Choroid plexus epithelial cell (primary cell): ENCODE measurements at regions not wholly inside any gene's neighbourhood (a gene's known extent, or its start where the extent isn't known, plus 50 kb on each side); places are given as distances from the start of the nearest gene placed in this dataset.
A peak's percentile ranks its signal among the peaks of the same experiment; 100 is the strongest.

Experiments
- DNase-seq: peaks from one replicate; pipeline ENCODE4 v3.0.0-alpha.2; 2010; ENCODE audit warnings: low read depth
- H3K4me3 ChIP-seq: 2 replicates; pipeline ENCODE4 v1.5.1; 2011; ENCODE audit warnings: low read depth, mild to moderate bottlenecking, control low read depth, low read length, moderate library complexity
- TF ChIP-seq, protein P1 (sequence below): conservative IDR thresholded peaks from 2 replicates; pipeline ENCODE4 v1.5.1; 2011; ENCODE audit warnings: low read depth, mild to moderate bottlenecking, control low read depth, inconsistent platforms, low read length, moderate library complexity

DNA sequence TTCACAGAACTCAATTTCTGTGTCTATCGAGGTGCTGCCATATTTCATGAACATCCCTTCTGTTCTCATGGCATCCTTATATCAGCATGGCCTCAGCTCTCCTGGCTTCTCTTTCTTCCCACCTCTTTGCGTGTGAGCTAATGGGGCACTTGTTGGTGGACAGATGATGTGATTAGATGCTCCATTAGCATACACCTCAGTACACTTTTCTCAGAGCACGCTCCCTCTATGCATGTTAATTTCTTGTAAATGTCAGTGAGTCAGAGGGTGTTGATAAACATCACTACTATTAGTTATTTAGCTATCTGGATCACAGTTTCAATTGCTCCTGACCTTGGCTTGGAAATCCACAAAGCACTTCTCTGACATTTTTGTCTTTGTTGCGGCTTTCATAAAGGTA, 159.4 kb downstream of the CD8B2 start:
- H3K4me3 ChIP-seq, result no peak overlapping the region
- TF ChIP-seq, protein P1, sequence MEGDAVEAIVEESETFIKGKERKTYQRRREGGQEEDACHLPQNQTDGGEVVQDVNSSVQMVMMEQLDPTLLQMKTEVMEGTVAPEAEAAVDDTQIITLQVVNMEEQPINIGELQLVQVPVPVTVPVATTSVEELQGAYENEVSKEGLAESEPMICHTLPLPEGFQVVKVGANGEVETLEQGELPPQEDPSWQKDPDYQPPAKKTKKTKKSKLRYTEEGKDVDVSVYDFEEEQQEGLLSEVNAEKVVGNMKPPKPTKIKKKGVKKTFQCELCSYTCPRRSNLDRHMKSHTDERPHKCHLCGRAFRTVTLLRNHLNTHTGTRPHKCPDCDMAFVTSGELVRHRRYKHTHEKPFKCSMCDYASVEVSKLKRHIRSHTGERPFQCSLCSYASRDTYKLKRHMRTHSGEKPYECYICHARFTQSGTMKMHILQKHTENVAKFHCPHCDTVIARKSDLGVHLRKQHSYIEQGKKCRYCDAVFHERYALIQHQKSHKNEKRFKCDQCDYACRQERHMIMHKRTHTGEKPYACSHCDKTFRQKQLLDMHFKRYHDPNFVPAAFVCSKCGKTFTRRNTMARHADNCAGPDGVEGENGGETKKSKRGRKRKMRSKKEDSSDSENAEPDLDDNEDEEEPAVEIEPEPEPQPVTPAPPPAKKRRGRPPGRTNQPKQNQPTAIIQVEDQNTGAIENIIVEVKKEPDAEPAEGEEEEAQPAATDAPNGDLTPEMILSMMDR, result no peak
- no peak for DNase-seq

- peak; percentile 10 for DNase-seq
- no peak overlapping the region for H3K4me3 ChIP-seq
- TF ChIP-seq, protein P1, result no peak
Observed at GRCh38 chr2:106649306-106649705, 162.1 kb downstream of the CD8B2 start.

GRCh38 chr2:106653465-106653864, 166.3 kb downstream of the CD8B2 start:
- H3K4me3 ChIP-seq, result no peak overlapping the region
- TF ChIP-seq, protein P1, result no peak
- no peak for DNase-seq

GRCh38 chr2:106658616-106659015, 171.5 kb downstream of the CD8B2 start:
- TF ChIP-seq, protein P1, result no peak
- no peak for DNase-seq
- H3K4me3 ChIP-seq, result no peak overlapping the region

DNA sequence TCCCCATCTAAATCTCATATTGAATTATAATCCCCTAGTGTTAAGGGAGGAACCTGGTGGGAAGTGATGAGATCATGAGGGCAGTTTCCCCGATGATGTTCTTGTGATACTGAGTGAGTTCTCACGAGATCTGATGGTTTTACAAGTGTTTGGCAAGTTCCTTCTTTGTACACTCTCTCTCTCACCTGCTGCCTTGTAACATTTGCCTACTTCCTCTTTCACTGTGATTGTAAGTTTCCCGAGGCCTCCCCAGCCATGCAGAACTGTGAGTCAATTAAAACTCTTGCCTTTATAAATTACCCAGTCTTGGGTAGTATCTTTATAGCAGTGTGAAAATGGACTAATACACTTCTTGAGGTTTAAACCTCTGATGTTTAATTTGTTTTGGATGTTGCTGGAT, 177.5 kb downstream of the CD8B2 start:
- H3K4me3 ChIP-seq, result no peak overlapping the region
- DNase-seq, result no peak
- TF ChIP-seq, protein P1, result no peak

- TF ChIP-seq, protein P1, result no peak
- no peak overlapping the region for H3K4me3 ChIP-seq
- DNase-seq, result no peak
Observed at GRCh38 chr2:106667478-106668070, 180.4 kb downstream of the CD8B2 start.

GRCh38 chr2:106685180-106685897, 198.2 kb downstream of the CD8B2 start:
- no peak overlapping the region for H3K4me3 ChIP-seq

More at GRCh38 chr2:106685180-106685897, 198.2 kb downstream of the CD8B2 start:
- DNase-seq, result no peak
- TF ChIP-seq, protein P1, result no peak
